ENCODE measurements at regions not wholly inside any gene's neighbourhood (a gene's known extent, or its start where the extent isn't known, plus 50 kb on each side); places are given as distances from the start of the nearest gene placed in this dataset.

GRCh38 chr9:108093773-108094675 lies 604.5 kb upstream of the KLF4 start:
- no peak for DNase-seq
- Histone ChIP-seq H3K4me3 (no peak overlapping the region), H3K36me3 (no peaks in the 10 kb centered on the region), H3K27me3 (no peaks in the 10 kb centered on the region), H3K27ac (no peak overlapping the region), H3K9me3 (no peaks in the 10 kb centered on the region), H3K4me1 (no peaks in the 10 kb centered on the region)
- no peak for TF ChIP-seq CTCF (IDR thresholded peaks at IDR 0.05)
- intact Hi-C loops (cut with DNase I; ENCODE audit: low total_unique reads), result no loop called here

- intact Hi-C loops (cut with DNase I; ENCODE audit: low total_unique reads), result no loop called here
- Histone ChIP-seq H3K27me3 (no peaks in the 10 kb centered on the region), H3K4me3 (no peak overlapping the region), H3K9me3 (no peaks in the 10 kb centered on the region), H3K4me1 (no peaks in the 10 kb centered on the region), H3K27ac (no peak overlapping the region), H3K36me3 (no peaks in the 10 kb centered on the region)
- DNase-seq, result no peak
- TF ChIP-seq CTCF (IDR thresholded peaks at IDR 0.05), result no peak
Observed at GRCh38 chr9:108088916-108089315, 599.3 kb upstream of the KLF4 start.

GRCh38 chr9:108087781-108088180 lies 598.2 kb upstream of the KLF4 start:
- TF ChIP-seq CTCF (IDR thresholded peaks at IDR 0.05), result no peak
- intact Hi-C loops (cut with DNase I; ENCODE audit: low total_unique reads), result no loop called here
- Histone ChIP-seq H3K27ac (no peak overlapping the region), H3K4me1 (no peaks in the 10 kb centered on the region), H3K4me3 (no peak overlapping the region), H3K36me3 (no peaks in the 10 kb centered on the region), H3K27me3 (no peaks in the 10 kb centered on the region), H3K9me3 (no peaks in the 10 kb centered on the region)
- no peak for DNase-seq

- H3K4me3 ChIP-seq, result no peak overlapping the region
- no peaks in the 10 kb centered on the region for H3K36me3 ChIP-seq
- no peaks in the 10 kb centered on the region for H3K4me1 ChIP-seq
- no peaks in the 10 kb centered on the region for H3K9me3 ChIP-seq
- no peak overlapping the region for H3K27ac ChIP-seq
- TF ChIP-seq CTCF (IDR thresholded peaks at IDR 0.05), result no peak
- H3K27me3 ChIP-seq, result no peaks in the 10 kb centered on the region
- no peak for DNase-seq
- intact Hi-C loops (cut with DNase I; ENCODE audit: low total_unique reads), result no loop called here
Observed at GRCh38 chr9:108086624-108087023, 597.1 kb upstream of the KLF4 start.

DNA sequence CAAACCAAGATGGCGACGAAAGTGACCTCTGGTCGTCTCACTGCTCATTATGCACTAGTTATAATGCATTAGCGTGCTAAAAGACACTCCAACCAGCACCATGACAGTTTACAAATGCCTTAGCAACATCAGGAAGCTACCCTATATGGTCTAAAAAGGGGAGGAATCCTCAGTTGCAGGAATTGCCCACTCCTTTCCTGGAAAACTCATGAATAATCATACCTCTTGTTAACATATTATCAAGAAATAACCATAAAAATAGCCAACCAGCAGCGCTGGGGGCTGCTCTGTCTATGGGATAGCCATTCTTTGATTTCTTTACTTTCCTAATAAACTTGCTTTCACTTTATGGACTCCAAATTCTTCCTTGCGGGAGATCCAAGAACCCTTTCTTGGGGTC lies 595.7 kb upstream of the KLF4 start:
- no peaks in the 10 kb centered on the region for H3K4me1 ChIP-seq
- intact Hi-C loops (cut with DNase I; ENCODE audit: low total_unique reads), result no loop called here
- H3K27me3 ChIP-seq, result no peaks in the 10 kb centered on the region
- no peaks in the 10 kb centered on the region for H3K36me3 ChIP-seq
- H3K4me3 ChIP-seq, result no peak overlapping the region
- H3K27ac ChIP-seq, result no peak overlapping the region
- H3K9me3 ChIP-seq, result no peaks in the 10 kb centered on the region
- no peak for DNase-seq
- TF ChIP-seq CTCF (IDR thresholded peaks at IDR 0.05), result no peak
